A549 (cell line): ENCODE measurements at regions not wholly inside any gene's neighbourhood (a gene's known extent, or its start where the extent isn't known, plus 50 kb on each side); places are given as distances from the start of the nearest gene placed in this dataset.

Experiments used
- ATAC-seq, 2 experiments: fragments of 200-7000 bp in 1 of 2; fragments of >200 bp in 1 of 2; cut with Nextera tagmentation in 1 of 2; cut with Tn5 transposase in 1 of 2; 3 replicates each; pipeline versions ENCODE4 v1.8.0 to v1.9.1; 2018 to 2020; ENCODE audit warnings: mild to moderate bottlenecking in 1 of 2, moderate library complexity in 1 of 2
- CTCF ChIA-PET: fragments of 300-600 bp; sonication (Branson Sonifier 250); formaldehyde crosslinking; extraction: SDS; loops from one replicate; lab custom pipeline; 2021; ENCODE audit warnings: antibody characterized with exemption, inconsistent platforms; lab: Yijun Ruan, JAX
- POLR2A ChIA-PET: fragments of 350-600 bp; formaldehyde crosslinking; extraction: SDS; loops from one replicate; lab custom pipeline; 2021; ENCODE audit warnings: antibody characterized with exemption, inconsistent platforms; lab: Yijun Ruan, JAX
- DNase-seq, 2 experiments: peaks; one replicate each; pipeline versions ENCODE4 v3.0.0 to v3.0.0-alpha.2; 2011 to 2016; ENCODE audit warnings: low read depth in 1 of 2, low spot score in 1 of 2
- FAIRE-seq: peaks from 2 replicates; lab custom pipeline; 2011; peaks lifted over from hg19 to GRCh38; lab: Jason Lieb, UNC
- H3K27ac ChIP-seq, 2 experiments: fragments of >200 bp; sonication (Bioruptor Twin); formaldehyde crosslinking; 3 replicates each; pipeline ENCODE4 v1.5.1; 2016 to 2017
- H3K4me1 ChIP-seq: fragments of >200 bp; sonication (Bioruptor Twin); formaldehyde crosslinking; 3 replicates; pipeline ENCODE4 v1.6.1; 2016
- H3K4me2 ChIP-seq: fragments of >200 bp; sonication (Bioruptor Twin); formaldehyde crosslinking; 3 replicates; pipeline ENCODE4 v1.6.1; 2016
- H3K4me3 ChIP-seq: fragments of >200 bp; sonication (Bioruptor Twin); formaldehyde crosslinking; 3 replicates; pipeline ENCODE4 v1.5.1; 2016
- H3K9me3 ChIP-seq: fragments of >200 bp; sonication (Bioruptor Twin); formaldehyde crosslinking; 3 replicates; pipeline ENCODE4 v1.6.1; 2016
- BHLHE40 ChIP-seq: IDR thresholded peaks from 2 replicates; pipeline ENCODE4 v1.6.1; 2012; ENCODE audit warnings: low read depth, low read length, inconsistent platforms
- CBX8 ChIP-seq: fragments of 200-600 bp; sonication (generic); IDR thresholded peaks from 2 replicates; pipeline ENCODE4 v1.6.1; 2016
- CHD4 ChIP-seq: fragments of 200-600 bp; sonication (generic); IDR thresholded peaks from 2 replicates; pipeline ENCODE4 v1.6.1; 2016; ENCODE audit warnings: antibody characterized with exemption, mild to moderate bottlenecking, borderline replicate concordance
- EHMT2 ChIP-seq: fragments of 200-600 bp; sonication (generic); IDR thresholded peaks from 2 replicates; pipeline ENCODE4 v1.6.1; 2016; ENCODE audit warnings: antibody characterized with exemption, low read depth, mild to moderate bottlenecking, moderate library complexity
- HEYL ChIP-seq: fragments of 250-450 bp; sonication (Bioruptor Pico); IDR thresholded peaks from 2 replicates; pipeline ENCODE4 v1.8.0; 2021; ENCODE audit warnings: mild to moderate bottlenecking, moderate library complexity
- HOXB13 ChIP-seq: fragments of 250-450 bp; sonication (Bioruptor Pico); IDR thresholded peaks from 2 replicates; pipeline ENCODE4 v1.5.0; 2020; ENCODE audit warnings: low read depth, mild to moderate bottlenecking, moderate library complexity
- MAX ChIP-seq: IDR thresholded peaks from 2 replicates; pipeline ENCODE4 v1.6.1; 2012
- NPAS2 ChIP-seq: fragments of 250-450 bp; sonication (Bioruptor Pico); IDR thresholded peaks from 2 replicates; pipeline ENCODE4 v1.8.0; 2022; ENCODE audit warnings: mild to moderate bottlenecking, moderate library complexity, borderline replicate concordance
- POLR2A ChIP-seq: IDR thresholded peaks from 2 replicates; pipeline ENCODE4 v1.6.1; 2012; ENCODE audit warnings: mild to moderate bottlenecking, low read length
- POLR2AphosphoS2 ChIP-seq: conservative IDR thresholded peaks from 2 replicates; pipeline ENCODE4 v1.6.1; 2012; ENCODE audit warnings: low read length, improper control_type of control experiment, inconsistent platforms
- RARB ChIP-seq: fragments of 250-450 bp; sonication (Bioruptor Pico); IDR thresholded peaks from 2 replicates; pipeline ENCODE4 v1.8.0; 2021; ENCODE audit warnings: mild to moderate bottlenecking, moderate library complexity
- RCOR1 ChIP-seq: fragments of 150-350 bp; IDR thresholded peaks from 2 replicates; pipeline ENCODE4 v1.6.1; 2014; ENCODE audit warnings: antibody characterized with exemption, low read length, low read depth
- RFX5 ChIP-seq: fragments of 450-650 bp; IDR thresholded peaks from 2 replicates; pipeline ENCODE4 v1.7.1; 2014; ENCODE audit warnings: antibody characterized with exemption, mild to moderate bottlenecking, moderate library complexity
- RNF2 ChIP-seq: fragments of 200-600 bp; sonication (generic); IDR thresholded peaks from 2 replicates; pipeline ENCODE4 v1.6.1; 2016; ENCODE audit warnings: low read depth, mild to moderate bottlenecking, antibody characterized with exemption, moderate library complexity, borderline replicate concordance
- SMC3 ChIP-seq: fragments of >200 bp; sonication (Bioruptor Twin); formaldehyde crosslinking; IDR thresholded peaks from 3 replicates; pipeline ENCODE4 v1.6.1; 2018; ENCODE audit warnings: inconsistent platforms
- SREBF2 ChIP-seq: fragments of 450-650 bp; IDR thresholded peaks from 2 replicates; pipeline ENCODE4 v1.6.1; 2014; ENCODE audit warnings: mild to moderate bottlenecking, moderate library complexity
- USF2 ChIP-seq: fragments of 450-650 bp; IDR thresholded peaks from 2 replicates; pipeline ENCODE4 v1.6.1; 2014; ENCODE audit warnings: antibody characterized with exemption
- ZSCAN20 ChIP-seq: fragments of 250-450 bp; sonication (Bioruptor Pico); IDR thresholded peaks from 2 replicates; pipeline ENCODE4 v1.8.0; 2022; ENCODE audit warnings: mild to moderate bottlenecking, moderate library complexity
- WGBS: methylation state at CpG from one replicate; pipeline ENCODE4 v1.1.6; 2017; ENCODE audit errors: missing lambda C conversion rate; 5-methylcytosine and 5-hydroxymethylcytosine counted together
- TF ChIP-seq, protein P1 (sequence below): fragments of 250-450 bp; sonication (Bioruptor Pico); IDR thresholded peaks from 2 replicates; pipeline ENCODE4 v1.5.0; 2021; ENCODE audit warnings: mild to moderate bottlenecking, moderate library complexity, borderline replicate concordance
- TF ChIP-seq, protein P2 (sequence below): fragments of 150-350 bp; IDR thresholded peaks from 2 replicates; pipeline ENCODE4 v1.6.1; 2014; ENCODE audit warnings: low read depth, mild to moderate bottlenecking, low read length
- TF ChIP-seq, protein P3 (sequence below): fragments of >200 bp; sonication (Bioruptor Twin); formaldehyde crosslinking; IDR thresholded peaks from 3 replicates; pipeline ENCODE4 v1.6.1; 2016

GRCh38 chr21:41059871-41060270, 108.1 kb upstream of the BACE2 start:
- FAIRE-seq (no peak), ATAC-seq (no peak), DNase-seq (no peak)
- TF ChIP-seq HEYL (CRISPR knock-in tag), result no peak
- TF ChIP-seq CBX8, result no peak
- no peak for TF ChIP-seq ZSCAN20 (CRISPR knock-in tag)
- no peak for TF ChIP-seq HOXB13 (CRISPR knock-in tag)
- TF ChIP-seq CHD4, result no peak
- TF ChIP-seq USF2, result no peak
- no peak for TF ChIP-seq EHMT2
- TF ChIP-seq NPAS2, result no peak
- TF ChIP-seq BHLHE40, result no peak
- TF ChIP-seq, protein P1, sequence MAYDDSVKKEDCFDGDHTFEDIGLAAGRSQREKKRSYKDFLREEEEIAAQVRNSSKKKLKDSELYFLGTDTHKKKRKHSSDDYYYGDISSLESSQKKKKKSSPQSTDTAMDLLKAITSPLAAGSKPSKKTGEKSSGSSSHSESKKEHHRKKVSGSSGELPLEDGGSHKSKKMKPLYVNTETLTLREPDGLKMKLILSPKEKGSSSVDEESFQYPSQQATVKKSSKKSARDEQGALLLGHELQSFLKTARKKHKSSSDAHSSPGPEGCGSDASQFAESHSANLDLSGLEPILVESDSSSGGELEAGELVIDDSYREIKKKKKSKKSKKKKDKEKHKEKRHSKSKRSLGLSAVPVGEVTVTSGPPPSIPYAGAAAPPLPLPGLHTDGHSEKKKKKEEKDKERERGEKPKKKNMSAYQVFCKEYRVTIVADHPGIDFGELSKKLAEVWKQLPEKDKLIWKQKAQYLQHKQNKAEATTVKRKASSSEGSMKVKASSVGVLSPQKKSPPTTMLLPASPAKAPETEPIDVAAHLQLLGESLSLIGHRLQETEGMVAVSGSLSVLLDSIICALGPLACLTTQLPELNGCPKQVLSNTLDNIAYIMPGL (CRISPR knock-in tag), result no peak
- TF ChIP-seq, protein P2, sequence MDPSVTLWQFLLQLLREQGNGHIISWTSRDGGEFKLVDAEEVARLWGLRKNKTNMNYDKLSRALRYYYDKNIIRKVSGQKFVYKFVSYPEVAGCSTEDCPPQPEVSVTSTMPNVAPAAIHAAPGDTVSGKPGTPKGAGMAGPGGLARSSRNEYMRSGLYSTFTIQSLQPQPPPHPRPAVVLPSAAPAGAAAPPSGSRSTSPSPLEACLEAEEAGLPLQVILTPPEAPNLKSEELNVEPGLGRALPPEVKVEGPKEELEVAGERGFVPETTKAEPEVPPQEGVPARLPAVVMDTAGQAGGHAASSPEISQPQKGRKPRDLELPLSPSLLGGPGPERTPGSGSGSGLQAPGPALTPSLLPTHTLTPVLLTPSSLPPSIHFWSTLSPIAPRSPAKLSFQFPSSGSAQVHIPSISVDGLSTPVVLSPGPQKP, result no peak
- TF ChIP-seq RNF2, result no peak
- no peak for TF ChIP-seq POLR2AphosphoS2
- no peak for TF ChIP-seq MAX
- Histone ChIP-seq H3K4me3 (no peak overlapping the region), H3K9me3 (no peaks in the 10 kb centered on the region), H3K27ac (no peak overlapping the region), H3K4me2 (no peak overlapping the region), H3K4me1 (no peaks in the 10 kb centered on the region)
- 6% methylated on average over 6 of the region's 6 CpGs for WGBS
- ChIA-PET POLR2A (no interaction called here), CTCF (interaction anchor here (2.7 kb wide), 1 partner anchor 9 kb away, joined by 9 read pairs; no protein-coding TSS in a partner anchor)

DNA sequence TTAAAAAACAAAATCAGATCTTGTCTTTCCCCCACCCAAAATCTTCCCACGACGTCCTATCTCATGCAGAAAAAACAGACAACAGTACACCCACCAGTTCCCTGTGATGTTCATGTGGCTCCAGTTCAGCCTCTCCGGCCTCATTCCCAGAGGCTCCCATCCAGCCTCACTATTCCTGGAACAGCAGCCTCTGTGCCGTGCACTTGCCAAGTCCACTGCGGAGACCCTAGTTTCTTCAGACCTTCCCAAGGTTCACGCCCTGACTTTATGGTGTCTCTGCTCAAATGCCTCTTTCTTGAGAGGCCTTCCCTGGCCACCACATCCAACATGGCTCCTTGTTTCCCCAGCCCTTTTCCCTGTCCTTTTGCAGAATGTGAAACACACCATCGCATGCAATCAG, 106.3 kb upstream of the BACE2 start:
- CTCF ChIA-PET, result no interaction called here
- ATAC-seq, result no peak
- Histone ChIP-seq H3K4me3 (no peak overlapping the region), H3K4me1 (no peaks in the 10 kb centered on the region), H3K9me3 (no peaks in the 10 kb centered on the region), H3K4me2 (no peak overlapping the region), H3K27ac (no peak overlapping the region)
- whole genome bisulfite sequencing, result 38% methylated on average over 7 of the region's 7 CpGs
- no peak for TF ChIP-seq SREBF2
- no peak for TF ChIP-seq SMC3
- no peak for TF ChIP-seq RNF2
- TF ChIP-seq RFX5, result no peak
- TF ChIP-seq, protein P3, sequence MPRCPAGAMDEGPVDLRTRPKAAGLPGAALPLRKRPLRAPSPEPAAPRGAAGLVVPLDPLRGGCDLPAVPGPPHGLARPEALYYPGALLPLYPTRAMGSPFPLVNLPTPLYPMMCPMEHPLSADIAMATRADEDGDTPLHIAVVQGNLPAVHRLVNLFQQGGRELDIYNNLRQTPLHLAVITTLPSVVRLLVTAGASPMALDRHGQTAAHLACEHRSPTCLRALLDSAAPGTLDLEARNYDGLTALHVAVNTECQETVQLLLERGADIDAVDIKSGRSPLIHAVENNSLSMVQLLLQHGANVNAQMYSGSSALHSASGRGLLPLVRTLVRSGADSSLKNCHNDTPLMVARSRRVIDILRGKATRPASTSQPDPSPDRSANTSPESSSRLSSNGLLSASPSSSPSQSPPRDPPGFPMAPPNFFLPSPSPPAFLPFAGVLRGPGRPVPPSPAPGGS, result no peak
- TF ChIP-seq POLR2A, result no peak
- no peak for TF ChIP-seq RARB (CRISPR knock-in tag)
- no peak for TF ChIP-seq RCOR1
- TF ChIP-seq BHLHE40, result no peak
- TF ChIP-seq POLR2AphosphoS2, result no peak
- no peak for DNase-seq
- FAIRE-seq, result no peak
- POLR2A ChIA-PET, result no interaction called here
